IMR-90 (cell line): ENCODE measurements at regions not wholly inside any gene's neighbourhood (a gene's known extent, or its start where the extent isn't known, plus 50 kb on each side); places are given as distances from the start of the nearest gene placed in this dataset.

ENCODE experiments used
- ATAC-seq: fragments of 200-7000 bp; cut with Tn5 transposase; 2 replicates; pipeline ENCODE4 v1.9.1; 2020; ENCODE audit warnings: low read depth, mild to moderate bottlenecking, moderate library complexity
- BruUV-seq: library from RNA; stranded (reverse); fragments of 400-500 nt; replicated peaks from 2 replicates; lab custom pipeline; 2021; lab: Mats Ljungman, UMichigan
- CTCF ChIA-PET: fragments of 300-600 bp; formaldehyde crosslinking; extraction: SDS; loops from one replicate; lab custom pipeline; 2021; ENCODE audit warnings: antibody characterized with exemption; lab: Yijun Ruan, JAX
- POLR2A ChIA-PET: fragments of 300-600 bp; sonication (Branson Sonifier 250); formaldehyde crosslinking; loops from one replicate; lab custom pipeline; 2022; ENCODE audit warnings: antibody characterized with exemption; ENCODE audit not compliant: unreplicated experiment; lab: Charles Lee
- DNase-seq: peaks from one replicate; pipeline ENCODE4 v3.0.0; 2013
- H2AFZ ChIP-seq: replicated peaks from 2 replicates; pipeline ENCODE3; 2013; ENCODE audit warnings: low read length, mild to moderate bottlenecking; ENCODE audit not compliant: poor library complexity
- H2AK5ac ChIP-seq: 2 replicates; pipeline ENCODE4 v1.6.1; 2013; ENCODE audit warnings: low read depth, low read length, inconsistent platforms
- H2AK9ac ChIP-seq: replicated peaks from 2 replicates; pipeline ENCODE3; 2013; ENCODE audit warnings: mild to moderate bottlenecking, low read depth, low read length, moderate library complexity; ENCODE audit not compliant: poor library complexity
- H2BK120ac ChIP-seq: 2 replicates; pipeline ENCODE4 v1.6.1; 2013; ENCODE audit warnings: low read depth, low read length, inconsistent platforms
- H2BK15ac ChIP-seq: 3 replicates; pipeline ENCODE4 v1.6.1; 2013; ENCODE audit warnings: low read depth, low read length, inconsistent platforms
- H2BK20ac ChIP-seq: 2 replicates; pipeline ENCODE4 v1.6.1; 2013; ENCODE audit warnings: low read depth, mild to moderate bottlenecking, inconsistent platforms, low read length, moderate library complexity
- H2BK5ac ChIP-seq: 2 replicates; pipeline ENCODE4 v1.6.1; 2013; ENCODE audit warnings: mild to moderate bottlenecking, low read depth, low read length, inconsistent platforms; ENCODE audit not compliant: poor library complexity, severe bottlenecking
- H3K14ac ChIP-seq: replicated peaks from 2 replicates; pipeline ENCODE4 v1.6.1; 2013; ENCODE audit warnings: low read depth, low read length, inconsistent platforms
- H3K18ac ChIP-seq: 2 replicates; pipeline ENCODE4 v1.6.1; 2013; ENCODE audit warnings: low read depth, low read length, control low read depth
- H3K23ac ChIP-seq: 2 replicates; pipeline ENCODE4 v1.6.1; 2013; ENCODE audit warnings: low read depth, low read length, inconsistent platforms
- H3K27ac ChIP-seq: 2 replicates; pipeline ENCODE4 v1.5.1; 2013; ENCODE audit warnings: mild to moderate bottlenecking, control low read depth, low read length; ENCODE audit not compliant: insufficient read depth
- H3K27me3 ChIP-seq: 2 replicates; pipeline ENCODE4 v1.6.1; 2013; ENCODE audit warnings: low read length; ENCODE audit not compliant: control insufficient read depth, insufficient read depth
- H3K36me3 ChIP-seq: 2 replicates; pipeline ENCODE4 v1.6.1; 2013; ENCODE audit warnings: low read length, mixed read lengths; ENCODE audit not compliant: control insufficient read depth, insufficient read depth
- H3K4ac ChIP-seq: 2 replicates; pipeline ENCODE4 v1.6.1; 2013; ENCODE audit warnings: low read depth, low read length, inconsistent platforms
- H3K4me1 ChIP-seq: 2 replicates; pipeline ENCODE4 v1.6.1; 2013; ENCODE audit warnings: low read length, mixed read lengths; ENCODE audit not compliant: control insufficient read depth, insufficient read depth
- H3K4me2 ChIP-seq: 2 replicates; pipeline ENCODE4 v1.6.1; 2013; ENCODE audit warnings: low read depth, mild to moderate bottlenecking, control low read depth, low read length, moderate library complexity
- H3K4me3 ChIP-seq: 2 replicates; pipeline ENCODE4 v1.5.1; 2013; ENCODE audit warnings: low read depth, mild to moderate bottlenecking, control low read depth, low read length, moderate library complexity; ENCODE audit not compliant: insufficient read depth
- H3K56ac ChIP-seq: 2 replicates; pipeline ENCODE4 v1.6.1; 2013; ENCODE audit warnings: low read length, inconsistent platforms; ENCODE audit not compliant: insufficient read depth; ENCODE audit errors: extremely low read depth
- H3K79me1 ChIP-seq, 2 experiments: 2 replicates each; pipeline ENCODE4 v1.6.1; 2013; ENCODE audit warnings: low read length in 2 of 2, inconsistent platforms in 1 of 2, low read depth in 1 of 2
- H3K9ac ChIP-seq: 2 replicates; pipeline ENCODE4 v1.6.1; 2013; ENCODE audit warnings: low read depth, low read length, control low read depth
- H3K9me1 ChIP-seq: 2 replicates; pipeline ENCODE4 v1.6.1; 2013; ENCODE audit warnings: low read length, inconsistent platforms; ENCODE audit not compliant: insufficient read depth
- H3K9me3 ChIP-seq: 2 replicates; pipeline ENCODE4 v1.6.1; 2013; ENCODE audit warnings: low read length; ENCODE audit not compliant: control insufficient read depth, insufficient read depth
- H4K20me1 ChIP-seq: 2 replicates; pipeline ENCODE4 v1.6.1; 2013; ENCODE audit warnings: low read length, inconsistent platforms; ENCODE audit not compliant: insufficient read depth
- H4K5ac ChIP-seq: 2 replicates; pipeline ENCODE4 v1.6.1; 2013; ENCODE audit warnings: mild to moderate bottlenecking, low read depth, low read length, control low read depth
- H4K8ac ChIP-seq, 2 experiments: 2 replicates each; pipeline ENCODE4 v1.6.1; 2013; ENCODE audit warnings: low read depth in 2 of 2, low read length in 2 of 2, control low read depth in 1 of 2, inconsistent platforms in 1 of 2
- H4K91ac ChIP-seq: 2 replicates; pipeline ENCODE4 v1.6.1; 2013; ENCODE audit warnings: low read depth, low read length, inconsistent platforms; ENCODE audit not compliant: insufficient read depth
- BHLHE40 ChIP-seq: fragments of 150-350 bp; IDR thresholded peaks from 2 replicates; pipeline ENCODE4 v1.6.1; 2016; ENCODE audit warnings: mild to moderate bottlenecking, low read depth, low read length
- CEBPB ChIP-seq: IDR thresholded peaks from 2 replicates; pipeline ENCODE4 v1.6.1; 2012; ENCODE audit warnings: low read depth, low read length, improper control_type of control experiment
- CHD1 ChIP-seq: IDR thresholded peaks from 2 replicates; pipeline ENCODE4 v1.6.1; 2012; ENCODE audit warnings: low read depth, low read length, improper control_type of control experiment
- FOS ChIP-seq: fragments of 150-350 bp; IDR thresholded peaks from 2 replicates; pipeline ENCODE4 v1.6.1; 2016; ENCODE audit warnings: low read depth, low read length
- MAFK ChIP-seq: IDR thresholded peaks from 2 replicates; pipeline ENCODE4 v1.6.1; 2012; ENCODE audit warnings: low read depth, low read length, improper control_type of control experiment
- MAZ ChIP-seq: IDR thresholded peaks from 2 replicates; pipeline ENCODE4 v1.6.1; 2012; ENCODE audit warnings: low read depth, mild to moderate bottlenecking, low read length, improper control_type of control experiment, moderate library complexity, borderline replicate concordance
- MXI1 ChIP-seq: IDR thresholded peaks from 2 replicates; pipeline ENCODE4 v1.6.1; 2012; ENCODE audit warnings: low read depth, mild to moderate bottlenecking, low read length, moderate library complexity, borderline replicate concordance
- NFE2L2 ChIP-seq: fragments of 150-350 bp; IDR thresholded peaks from 2 replicates; pipeline ENCODE4 v1.6.1; 2016; ENCODE audit warnings: low read depth, mild to moderate bottlenecking, low read length
- POLR2A ChIP-seq: IDR thresholded peaks from 2 replicates; pipeline ENCODE4 v1.6.1; 2012; ENCODE audit warnings: mild to moderate bottlenecking, low read depth, low read length
- RAD21 ChIP-seq: IDR thresholded peaks from 2 replicates; pipeline ENCODE4 v1.6.1; 2012; ENCODE audit warnings: low read length, improper control_type of control experiment
- RCOR1 ChIP-seq: IDR thresholded peaks from 2 replicates; pipeline ENCODE4 v1.6.1; 2012; ENCODE audit warnings: mild to moderate bottlenecking, low read length, improper control_type of control experiment; ENCODE audit not compliant: insufficient replicate concordance
- RFX5 ChIP-seq: IDR thresholded peaks from 2 replicates; pipeline ENCODE4 v1.8.0; 2012; ENCODE audit warnings: low read depth, mild to moderate bottlenecking, low read length, moderate library complexity
- SMC3 ChIP-seq: fragments of 150-350 bp; IDR thresholded peaks from 2 replicates; pipeline ENCODE4 v1.6.1; 2016; ENCODE audit warnings: low read depth, mild to moderate bottlenecking, antibody characterized with exemption, low read length, moderate library complexity
- WGBS, 2 experiments: methylation state at CpG; one replicate each; pipeline versions ENCODE4 v1.1.5 to v1.1.7; 2013; ENCODE audit warnings: missing lambda C conversion rate in 2 of 2; ENCODE audit not compliant: insufficient read length in 1 of 2; ENCODE audit errors: extremely low coverage in 2 of 2; 5-methylcytosine and 5-hydroxymethylcytosine counted together
- dilution Hi-C: fragments of 300-500 bp; cut with HindIII; formaldehyde crosslinking; loops from one replicate; pipeline ENCODE4 v1.14.3; 2018; ENCODE audit warnings: low sequenced_read_pairs; ENCODE audit not compliant: unreplicated experiment
- in situ Hi-C: fragments of 300-500 bp; cut with MboI; formaldehyde crosslinking; loops from 3 replicates; pipeline ENCODE4 v1.14.3; 2019; ENCODE audit warnings: low sequenced_read_pairs, inconsistent platforms, mixed read lengths
- intact Hi-C: fragments of 100-400 bp; cut with micrococcal nuclease; formaldehyde crosslinking; loops from 2 replicates; pipeline ENCODE4 v1.10.0; 2022
- TF ChIP-seq, protein P1 (sequence below): fragments of 150-350 bp; IDR thresholded peaks from 2 replicates; pipeline ENCODE4 v1.6.1; 2016; ENCODE audit warnings: low read depth, mild to moderate bottlenecking, low read length, moderate library complexity, borderline replicate concordance
- TF ChIP-seq, protein P2 (sequence below): fragments of 150-350 bp; IDR thresholded peaks from 2 replicates; pipeline ENCODE4 v1.6.1; 2017; ENCODE audit warnings: mild to moderate bottlenecking, antibody characterized with exemption, low read length, low read depth
- TF ChIP-seq, protein P3 (sequence below): conservative IDR thresholded peaks from 2 replicates; pipeline ENCODE4 v1.5.1; 2012; ENCODE audit warnings: mild to moderate bottlenecking, low read depth, low read length, improper control_type of control experiment

DNA sequence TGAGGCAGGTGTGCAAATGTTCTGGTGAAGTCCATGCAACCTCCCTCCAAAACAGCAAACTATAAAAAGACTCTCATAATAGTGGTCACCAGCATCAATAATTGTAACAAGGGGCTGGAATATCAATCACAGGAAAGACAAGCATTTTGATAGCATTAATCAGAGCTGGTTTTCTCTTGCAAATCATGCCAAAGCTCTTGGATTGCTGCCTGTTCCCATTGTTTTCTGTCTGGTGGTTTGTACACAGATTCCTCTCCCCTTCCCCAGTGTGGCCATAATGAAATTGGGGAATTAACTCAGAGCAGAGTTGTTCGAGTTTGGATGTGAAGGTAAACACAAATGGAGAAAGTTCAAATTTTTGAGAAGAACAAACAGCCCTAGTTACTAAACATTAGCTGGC is 134.2 kb downstream of the CDCA7 start:
- Histone ChIP-seq H3K56ac (no peak overlapping the region), H3K9me3 (no peaks in the 10 kb centered on the region), H2BK20ac (no peak overlapping the region), H2AK9ac (no peak overlapping the region), H3K14ac (no peak overlapping the region), H4K91ac (no peak overlapping the region), H3K23ac (no peak overlapping the region), H2BK120ac (no peak overlapping the region), H4K5ac (no peak overlapping the region), H3K4me3 (no peak overlapping the region), H2AFZ (no peak overlapping the region), H2BK15ac (no peak overlapping the region), H3K4ac (no peak overlapping the region), H3K4me1 (no peaks in the 10 kb centered on the region), H3K79me1 (no peaks in the 10 kb centered on the region), H4K8ac (no peak overlapping the region), H3K27ac (no peak overlapping the region), H3K9me1 (no peaks in the 10 kb centered on the region), H3K36me3 (no peaks in the 10 kb centered on the region), H3K27me3 (peaks cover 6% of the 10 kb centered on the region), H3K18ac (no peak overlapping the region), H2BK5ac (no peak overlapping the region), H3K9ac (no peak overlapping the region), H4K20me1 (no peaks in the 10 kb centered on the region), H3K4me2 (no peak overlapping the region), H2AK5ac (no peak overlapping the region)
- dilution Hi-C loops, result no loop called here
- ATAC-seq, result no peak
- WGBS, 2 experiments, result no CpG with 5 or more reads among the region's 1 CpG
- ChIA-PET CTCF (no interaction called here), POLR2A (no interaction called here)
- intact Hi-C loops, result no loop called here
- no peak for TF ChIP-seq MAZ
- TF ChIP-seq, protein P1, sequence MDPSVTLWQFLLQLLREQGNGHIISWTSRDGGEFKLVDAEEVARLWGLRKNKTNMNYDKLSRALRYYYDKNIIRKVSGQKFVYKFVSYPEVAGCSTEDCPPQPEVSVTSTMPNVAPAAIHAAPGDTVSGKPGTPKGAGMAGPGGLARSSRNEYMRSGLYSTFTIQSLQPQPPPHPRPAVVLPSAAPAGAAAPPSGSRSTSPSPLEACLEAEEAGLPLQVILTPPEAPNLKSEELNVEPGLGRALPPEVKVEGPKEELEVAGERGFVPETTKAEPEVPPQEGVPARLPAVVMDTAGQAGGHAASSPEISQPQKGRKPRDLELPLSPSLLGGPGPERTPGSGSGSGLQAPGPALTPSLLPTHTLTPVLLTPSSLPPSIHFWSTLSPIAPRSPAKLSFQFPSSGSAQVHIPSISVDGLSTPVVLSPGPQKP, result no peak
- TF ChIP-seq, protein P2, sequence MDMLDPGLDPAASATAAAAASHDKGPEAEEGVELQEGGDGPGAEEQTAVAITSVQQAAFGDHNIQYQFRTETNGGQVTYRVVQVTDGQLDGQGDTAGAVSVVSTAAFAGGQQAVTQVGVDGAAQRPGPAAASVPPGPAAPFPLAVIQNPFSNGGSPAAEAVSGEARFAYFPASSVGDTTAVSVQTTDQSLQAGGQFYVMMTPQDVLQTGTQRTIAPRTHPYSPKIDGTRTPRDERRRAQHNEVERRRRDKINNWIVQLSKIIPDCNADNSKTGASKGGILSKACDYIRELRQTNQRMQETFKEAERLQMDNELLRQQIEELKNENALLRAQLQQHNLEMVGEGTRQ, result no peak
- TF ChIP-seq, protein P3, sequence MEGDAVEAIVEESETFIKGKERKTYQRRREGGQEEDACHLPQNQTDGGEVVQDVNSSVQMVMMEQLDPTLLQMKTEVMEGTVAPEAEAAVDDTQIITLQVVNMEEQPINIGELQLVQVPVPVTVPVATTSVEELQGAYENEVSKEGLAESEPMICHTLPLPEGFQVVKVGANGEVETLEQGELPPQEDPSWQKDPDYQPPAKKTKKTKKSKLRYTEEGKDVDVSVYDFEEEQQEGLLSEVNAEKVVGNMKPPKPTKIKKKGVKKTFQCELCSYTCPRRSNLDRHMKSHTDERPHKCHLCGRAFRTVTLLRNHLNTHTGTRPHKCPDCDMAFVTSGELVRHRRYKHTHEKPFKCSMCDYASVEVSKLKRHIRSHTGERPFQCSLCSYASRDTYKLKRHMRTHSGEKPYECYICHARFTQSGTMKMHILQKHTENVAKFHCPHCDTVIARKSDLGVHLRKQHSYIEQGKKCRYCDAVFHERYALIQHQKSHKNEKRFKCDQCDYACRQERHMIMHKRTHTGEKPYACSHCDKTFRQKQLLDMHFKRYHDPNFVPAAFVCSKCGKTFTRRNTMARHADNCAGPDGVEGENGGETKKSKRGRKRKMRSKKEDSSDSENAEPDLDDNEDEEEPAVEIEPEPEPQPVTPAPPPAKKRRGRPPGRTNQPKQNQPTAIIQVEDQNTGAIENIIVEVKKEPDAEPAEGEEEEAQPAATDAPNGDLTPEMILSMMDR, result no peak
- no peak for TF ChIP-seq MAFK
- no peak for TF ChIP-seq SMC3
- TF ChIP-seq FOS, result no peak
- TF ChIP-seq RAD21, result no peak
- no peak for TF ChIP-seq POLR2A
- TF ChIP-seq BHLHE40, result no peak
- no peak for TF ChIP-seq MXI1
- TF ChIP-seq RCOR1, result no peak
- no peak for TF ChIP-seq RFX5
- TF ChIP-seq CEBPB, result no peak
- TF ChIP-seq NFE2L2, result no peak
- no peak for TF ChIP-seq CHD1
- in situ Hi-C loops, result no loop called here
- DNase-seq, result no peak
- no TSS peak for BruUV-seq
